Left ventricle myocardium inferior (tissue), 1 donor: ENCODE measurements at regions not wholly inside any gene's neighbourhood (a gene's known extent, or its start where the extent isn't known, plus 50 kb on each side); places are given as distances from the start of the nearest gene placed in this dataset.

Experiments
- DNase-seq: peaks from one replicate; pipeline ENCODE4 v3.0.0-alpha.2; 2020
- H3K27ac ChIP-seq: fragments of 200-600 bp; replicated peaks from 2 replicates; pipeline ENCODE4 v1.8.0; 2021
- H3K27me3 ChIP-seq: fragments of 200-600 bp; 2 replicates; pipeline ENCODE4 v1.8.0; 2021; ENCODE audit warnings: low read depth
- H3K36me3 ChIP-seq: fragments of 200-600 bp; 2 replicates; pipeline ENCODE4 v1.8.0; 2021
- H3K4me1 ChIP-seq: fragments of 200-600 bp; 2 replicates; pipeline ENCODE4 v1.8.0; 2021
- H3K4me3 ChIP-seq: fragments of 200-600 bp; 2 replicates; pipeline ENCODE4 v1.8.0; 2021; ENCODE audit warnings: mild to moderate bottlenecking, moderate library complexity
- H3K9me3 ChIP-seq: fragments of 200-600 bp; replicated peaks from 2 replicates; pipeline ENCODE4 v1.8.0; 2021
- CTCF ChIP-seq: fragments of 200-600 bp; IDR thresholded peaks from 2 replicates; pipeline ENCODE4 v1.8.0; 2021; ENCODE audit warnings: antibody characterized with exemption, mild to moderate bottlenecking, borderline replicate concordance
- intact Hi-C: fragments of 100-400 bp; cut with micrococcal nuclease; formaldehyde crosslinking; loops from one replicate; pipeline ENCODE4 v1.11.0; 2022
- donor health status: DM: no; HTN: yes; CAD: no; lungs with severe emphysema.

GRCh38 chr7:94249631-94250030 lies 145.1 kb upstream of the COL1A2 start:
- Histone ChIP-seq H3K9me3 (no peaks in the 10 kb centered on the region), H3K27me3 (no peaks in the 10 kb centered on the region), H3K36me3 (no peaks in the 10 kb centered on the region), H3K4me1 (no peaks in the 10 kb centered on the region), H3K4me3 (no peak overlapping the region), H3K27ac (no peak overlapping the region)
- no peak for TF ChIP-seq CTCF
- intact Hi-C loops = no loop called here
- DNase-seq = no peak

GRCh38 chr7:94250124-94250523 lies 144.6 kb upstream of the COL1A2 start:
- DNase-seq = no peak
- Histone ChIP-seq H3K4me1 (no peaks in the 10 kb centered on the region), H3K27me3 (no peaks in the 10 kb centered on the region), H3K9me3 (no peaks in the 10 kb centered on the region), H3K36me3 (no peaks in the 10 kb centered on the region), H3K27ac (no peak overlapping the region), H3K4me3 (no peak overlapping the region)
- TF ChIP-seq CTCF = no peak
- intact Hi-C loops = no loop called here

- H3K9me3 ChIP-seq = no peaks in the 10 kb centered on the region
- DNase-seq = no peak
- intact Hi-C loops = no loop called here
- no peaks in the 10 kb centered on the region for H3K36me3 ChIP-seq
- no peaks in the 10 kb centered on the region for H3K4me1 ChIP-seq
- no peak overlapping the region for H3K4me3 ChIP-seq
- no peak overlapping the region for H3K27ac ChIP-seq
- H3K27me3 ChIP-seq = no peaks in the 10 kb centered on the region
- TF ChIP-seq CTCF = no peak
Measured at GRCh38 chr7:94250987-94251386, 143.7 kb upstream of the COL1A2 start.

- TF ChIP-seq CTCF = no peak
- Histone ChIP-seq H3K4me3 (no peak overlapping the region), H3K27me3 (no peaks in the 10 kb centered on the region), H3K4me1 (no peaks in the 10 kb centered on the region), H3K27ac (no peak overlapping the region), H3K9me3 (no peaks in the 10 kb centered on the region), H3K36me3 (no peaks in the 10 kb centered on the region)
- DNase-seq = no peak
- intact Hi-C loops = no loop called here
Measured at GRCh38 chr7:94252124-94252523, 142.6 kb upstream of the COL1A2 start.

- Histone ChIP-seq H3K4me3 (no peak overlapping the region), H3K9me3 (no peaks in the 10 kb centered on the region), H3K27me3 (no peaks in the 10 kb centered on the region), H3K27ac (no peak overlapping the region), H3K36me3 (no peaks in the 10 kb centered on the region), H3K4me1 (no peaks in the 10 kb centered on the region)
- intact Hi-C loops = no loop called here
- TF ChIP-seq CTCF = no peak
- DNase-seq = no peak
Measured at GRCh38 chr7:94252971-94253370, 141.7 kb upstream of the COL1A2 start.

GRCh38 chr7:94253686-94254085 lies 141.0 kb upstream of the COL1A2 start:
- no peak overlapping the region for H3K4me3 ChIP-seq

More at GRCh38 chr7:94253686-94254085, 141.0 kb upstream of the COL1A2 start:
- Histone ChIP-seq H3K36me3 (no peaks in the 10 kb centered on the region), H3K9me3 (no peaks in the 10 kb centered on the region), H3K4me1 (no peaks in the 10 kb centered on the region), H3K27ac (no peak overlapping the region), H3K27me3 (no peaks in the 10 kb centered on the region)
- intact Hi-C loops = no loop called here
- no peak for DNase-seq
- TF ChIP-seq CTCF = no peak
